H1 (cell line): ENCODE measurements at regions not wholly inside any gene's neighbourhood (a gene's known extent, or its start where the extent isn't known, plus 50 kb on each side); places are given as distances from the start of the nearest gene placed in this dataset.

Source experiments
- CTCF ChIA-PET: fragments of 300-600 bp; sonication (Branson Sonifier 250); formaldehyde crosslinking; loops from one replicate; lab custom pipeline; 2021; ENCODE audit not compliant: partially characterized antibody; lab: Charles Lee
- POLR2A ChIA-PET: fragments of 300-600 bp; sonication (Branson Sonifier 250); formaldehyde crosslinking; loops from one replicate; lab custom pipeline; 2021; ENCODE audit warnings: inconsistent platforms; ENCODE audit not compliant: partially characterized antibody; lab: Charles Lee
- DNase-seq, 2 experiments: peaks; one replicate each; pipeline versions ENCODE4 v3.0.0 to v3.0.0-alpha.2; 2010 to 2022; ENCODE audit warnings: low spot score in 2 of 2, low read depth in 1 of 2, mixed read lengths in 1 of 2
- FAIRE-seq: peaks from 2 replicates; lab custom pipeline; 2011; peaks lifted over from hg19 to GRCh38; lab: Jason Lieb, UNC
- H2AFZ ChIP-seq: 2 replicates; pipeline ENCODE4 v1.8.1; 2012; ENCODE audit warnings: low read length, inconsistent platforms
- H2AK5ac ChIP-seq: 2 replicates; pipeline ENCODE4 v1.6.1; 2013; ENCODE audit warnings: low read depth, low read length
- H2BK120ac ChIP-seq: replicated peaks from 2 replicates; pipeline ENCODE3; 2013; ENCODE audit warnings: low read depth, low read length, inconsistent platforms
- H2BK12ac ChIP-seq: 2 replicates; pipeline ENCODE4 v1.6.1; 2013; ENCODE audit warnings: low read depth, low read length
- H2BK15ac ChIP-seq: 2 replicates; pipeline ENCODE4 v1.6.1; 2013; ENCODE audit warnings: low read length
- H2BK20ac ChIP-seq: 2 replicates; pipeline ENCODE4 v1.6.1; 2013; ENCODE audit warnings: low read length
- H2BK5ac ChIP-seq: 2 replicates; pipeline ENCODE4 v1.6.1; 2013; ENCODE audit warnings: low read depth, low read length
- H3K14ac ChIP-seq: 2 replicates; pipeline ENCODE4 v1.6.1; 2013; ENCODE audit warnings: inconsistent platforms; ENCODE audit not compliant: insufficient read length
- H3K18ac ChIP-seq: 2 replicates; pipeline ENCODE4 v1.6.1; 2013; ENCODE audit warnings: low read length; ENCODE audit errors: extremely low read depth
- H3K23ac ChIP-seq: 2 replicates; pipeline ENCODE4 v1.6.1; 2013; ENCODE audit warnings: inconsistent platforms; ENCODE audit not compliant: insufficient read length
- H3K23me2 ChIP-seq: 2 replicates; pipeline ENCODE4 v1.6.1; 2013; ENCODE audit warnings: low read depth, low read length
- H3K27ac ChIP-seq: 2 replicates; pipeline ENCODE4 v1.6.1; 2011; ENCODE audit warnings: low read depth, low read length, inconsistent platforms
- H3K27me3 ChIP-seq, 4 experiments: replicated peaks in 1 of 4; 1 replicate in 1 of 4; 2 replicates in 3 of 4; pipeline versions ENCODE4 v1.6.1 to v1.8.1; 2011 to 2013; ENCODE audit warnings: low read length in 3 of 4, mild to moderate bottlenecking in 3 of 4, inconsistent platforms in 2 of 4, mixed read lengths in 2 of 4, moderate library complexity in 1 of 4; ENCODE audit not compliant: control insufficient read depth in 3 of 4, insufficient read depth in 3 of 4; ENCODE audit errors: extremely low read depth in 1 of 4
- H3K36me3 ChIP-seq, 4 experiments: 2 replicates each; pipeline versions ENCODE4 v1.6.1 to v1.8.1; 2011 to 2013; ENCODE audit warnings: mild to moderate bottlenecking in 4 of 4, low read length in 3 of 4, moderate library complexity in 2 of 4, control low read depth in 1 of 4, inconsistent platforms in 1 of 4; ENCODE audit not compliant: insufficient read depth in 4 of 4, control insufficient read depth in 2 of 4
- H3K4ac ChIP-seq: replicated peaks from 2 replicates; pipeline ENCODE3; 2013; ENCODE audit warnings: low read length, low read depth, mixed read lengths, inconsistent platforms; ENCODE audit not compliant: insufficient read length
- H3K4me1 ChIP-seq, 4 experiments: replicated peaks in 1 of 4; 1 replicate in 1 of 4; 2 replicates in 3 of 4; pipeline versions ENCODE4 v1.6.1 to v1.8.1; 2011 to 2013; ENCODE audit warnings: low read length in 3 of 4, inconsistent platforms in 2 of 4, mixed read lengths in 1 of 4; ENCODE audit not compliant: insufficient read depth in 4 of 4, control insufficient read depth in 3 of 4
- H3K4me2 ChIP-seq, 2 experiments: 2 replicates each; pipeline versions ENCODE4 v1.6.1 to v1.8.1; 2011 to 2013; ENCODE audit warnings: low read depth in 2 of 2, low read length in 2 of 2, control low read depth in 1 of 2, inconsistent platforms in 1 of 2, mild to moderate bottlenecking in 1 of 2; ENCODE audit not compliant: insufficient read depth in 1 of 2
- H3K4me3 ChIP-seq, 4 experiments: fragments of 200-600, 300-600 bp in 1 of 4; sonication (generic), shearing (Covaris generic), sonication (Bioruptor Twin) in 1 of 4; 2 replicates each; pipeline versions ENCODE4 v1.5.1 to v1.8.1; 2011 to 2016; ENCODE audit warnings: low read length in 4 of 4, low read depth in 3 of 4, control low read depth in 2 of 4, inconsistent platforms in 2 of 4, mild to moderate bottlenecking in 2 of 4, mixed read lengths in 1 of 4, moderate library complexity in 1 of 4; ENCODE audit not compliant: insufficient read depth in 2 of 4; ENCODE audit errors: extremely low read depth in 1 of 4
- H3K56ac ChIP-seq: replicated peaks from 2 replicates; pipeline ENCODE3; 2013; ENCODE audit warnings: low read depth, mild to moderate bottlenecking, mixed read lengths, low read length, inconsistent platforms; ENCODE audit not compliant: insufficient read length
- H3K79me1 ChIP-seq: 2 replicates; pipeline ENCODE4 v1.6.1; 2013; ENCODE audit warnings: low read depth, low read length, control low read depth
- H3K79me2 ChIP-seq, 2 experiments: 2 replicates each; pipeline versions ENCODE4 v1.6.1 to v1.8.1; 2012 to 2013; ENCODE audit warnings: low read length in 2 of 2, mild to moderate bottlenecking in 2 of 2, inconsistent platforms in 1 of 2; ENCODE audit not compliant: insufficient read depth in 2 of 2, control insufficient read depth in 1 of 2
- H3K9ac ChIP-seq, 4 experiments: replicated peaks in 1 of 4; 1 replicate in 1 of 4; 2 replicates in 3 of 4; pipeline versions ENCODE4 v1.6.1 to v1.8.1; 2011 to 2013; ENCODE audit warnings: low read depth in 3 of 4, low read length in 3 of 4, control low read depth in 2 of 4, mild to moderate bottlenecking in 2 of 4, moderate library complexity in 2 of 4, inconsistent platforms in 1 of 4; ENCODE audit errors: extremely low read depth in 1 of 4
- H3K9me3 ChIP-seq, 2 experiments: 2 replicates each; pipeline versions ENCODE4 v1.6.1 to v1.8.1; 2012 to 2013; ENCODE audit warnings: mild to moderate bottlenecking in 2 of 2, moderate library complexity in 2 of 2, control low read depth in 1 of 2, inconsistent platforms in 1 of 2, low read depth in 1 of 2, low read length in 1 of 2, mixed read lengths in 1 of 2; ENCODE audit not compliant: insufficient read depth in 2 of 2
- H4K20me1 ChIP-seq, 2 experiments: replicated peaks in 1 of 2; 2 replicates each; pipeline versions ENCODE3 to v1.8.1; 2011 to 2013; ENCODE audit warnings: inconsistent platforms in 2 of 2, low read length in 2 of 2, mild to moderate bottlenecking in 1 of 2; ENCODE audit not compliant: insufficient read depth in 2 of 2, control insufficient read depth in 1 of 2
- H4K5ac ChIP-seq: 2 replicates; pipeline ENCODE4 v1.6.1; 2013; ENCODE audit warnings: low read length, low read depth, mixed read lengths, inconsistent platforms; ENCODE audit not compliant: insufficient read length
- H4K8ac ChIP-seq: 2 replicates; pipeline ENCODE4 v1.8.0; 2013; ENCODE audit warnings: mild to moderate bottlenecking, moderate library complexity, low read length, inconsistent platforms; ENCODE audit not compliant: insufficient read depth; ENCODE audit errors: extremely low read depth
- H4K91ac ChIP-seq: replicated peaks from 2 replicates; pipeline ENCODE3; 2013; ENCODE audit warnings: low read length, mixed read lengths, inconsistent platforms; ENCODE audit not compliant: insufficient read length
- ASH2L ChIP-seq: fragments of 200-600, 300-600 bp; sonication (generic); IDR thresholded peaks from one replicate; pipeline ENCODE4 v1.7.1; 2017; ENCODE audit warnings: low read length
- CBX5 ChIP-seq: fragments of 300-800, 300-1000 bp; sonication (generic); IDR thresholded peaks from 2 replicates; pipeline ENCODE4 v1.7.1; 2016; ENCODE audit warnings: antibody characterized with exemption, low read length, low read depth
- CREB1 ChIP-seq: IDR thresholded peaks from 2 replicates; pipeline ENCODE4 v1.6.1; 2012; ENCODE audit warnings: inconsistent platforms
- CTBP2 ChIP-seq: IDR thresholded peaks from 2 replicates; pipeline ENCODE4 v1.7.0; 2011; ENCODE audit warnings: borderline replicate concordance, mild to moderate bottlenecking, moderate library complexity, mixed read lengths, low read length; ENCODE audit not compliant: insufficient read depth, insufficient read length
- EP300 ChIP-seq, 2 experiments: IDR thresholded peaks; 1 replicate in 1 of 2; 2 replicates in 1 of 2; pipeline ENCODE4 v1.6.1; 2011 to 2012; ENCODE audit warnings: low read depth in 2 of 2, low read length in 2 of 2, mild to moderate bottlenecking in 2 of 2, borderline replicate concordance in 1 of 2, inconsistent platforms in 1 of 2, moderate library complexity in 1 of 2
- GTF2F1 ChIP-seq: IDR thresholded peaks from 2 replicates; pipeline ENCODE4 v1.6.1; 2012; ENCODE audit warnings: low read depth, low read length, improper control_type of control experiment, borderline replicate concordance
- HDAC2 ChIP-seq, 2 experiments: fragments of 300-600 bp in 1 of 2; sonication (generic) in 1 of 2; IDR thresholded peaks; 2 replicates each; pipeline ENCODE4 v1.6.1; 2011 to 2012; ENCODE audit warnings: low read depth in 2 of 2, low read length in 2 of 2, mild to moderate bottlenecking in 2 of 2, moderate library complexity in 2 of 2, borderline replicate concordance in 1 of 2, inconsistent platforms in 1 of 2
- HDAC6 ChIP-seq: IDR thresholded peaks from one replicate; pipeline ENCODE4 v1.7.1; 2012; ENCODE audit warnings: low read depth, mild to moderate bottlenecking, inconsistent platforms, low read length, moderate library complexity
- JUN ChIP-seq: IDR thresholded peaks from 2 replicates; pipeline ENCODE4 v1.6.1; 2011; ENCODE audit warnings: low read depth, mild to moderate bottlenecking, improper control_type of control experiment, low read length
- KDM1A ChIP-seq: fragments of 200-600, 300-600 bp; sonication (generic); IDR thresholded peaks from 2 replicates; pipeline ENCODE4 v1.7.1; 2016; ENCODE audit warnings: mild to moderate bottlenecking, low read length, borderline replicate concordance
- KDM5A ChIP-seq: fragments of 200-600 bp; IDR thresholded peaks from 2 replicates; pipeline ENCODE4 v1.7.1; 2012; ENCODE audit warnings: mild to moderate bottlenecking, low read length, inconsistent platforms, mixed read lengths
- POLR2A ChIP-seq, 2 experiments: IDR thresholded peaks; 1 replicate in 1 of 2; 2 replicates in 1 of 2; pipeline ENCODE4 v1.6.1; 2011; ENCODE audit warnings: low read depth in 2 of 2, low read length in 2 of 2, mild to moderate bottlenecking in 2 of 2; ENCODE audit errors: control extremely low read depth in 1 of 2
- SAP30 ChIP-seq: fragments of 300-600 bp; sonication (generic); IDR thresholded peaks from 2 replicates; pipeline ENCODE4 v1.7.1; 2012; ENCODE audit warnings: low read length, moderate library complexity, mild to moderate bottlenecking, inconsistent platforms; ENCODE audit not compliant: insufficient read depth, insufficient replicate concordance
- WGBS, 2 experiments: shearing (Covaris generic) in 1 of 2; methylation state at CpG; one replicate each; pipeline versions ENCODE4 v1.1.6 to v1.1.7; 2013 to 2015; ENCODE audit warnings: low lambda C conversion rate in 2 of 2, mixed read lengths in 2 of 2, inconsistent platforms in 1 of 2, low coverage in 1 of 2, missing lambda C conversion rate in 1 of 2; ENCODE audit not compliant: insufficient replicate concordance in 2 of 2, insufficient coverage in 1 of 2, insufficient read length in 1 of 2; ENCODE audit errors: extremely low coverage in 1 of 2, missing lambda C conversion rate in 1 of 2; 5-methylcytosine and 5-hydroxymethylcytosine counted together

DNA sequence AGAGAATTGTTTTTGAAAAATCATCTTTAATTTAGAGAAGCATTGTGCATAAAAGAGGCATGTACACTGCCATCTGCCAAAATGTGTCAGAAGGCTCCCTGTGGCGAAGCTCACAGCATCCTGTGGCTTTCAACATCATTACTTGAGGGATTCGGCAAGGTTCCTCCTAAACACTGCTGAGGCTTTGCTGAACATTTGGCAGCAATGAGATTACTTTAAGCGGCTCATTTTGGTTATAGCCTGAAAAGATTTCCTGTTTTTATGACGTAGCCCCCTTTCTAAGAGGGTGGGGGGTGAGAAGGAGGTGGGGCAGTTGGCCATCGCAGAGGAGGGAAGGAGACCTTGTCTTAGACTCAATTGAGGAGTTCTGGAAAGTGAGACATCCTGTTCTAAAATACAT, 469.4 kb downstream of the RASEF start:
- no peak overlapping the region for H3K18ac ChIP-seq
- H3K23ac ChIP-seq = no peak overlapping the region
- no peak overlapping the region for H3K9ac ChIP-seq
- no peak overlapping the region for H3K14ac ChIP-seq
- no peak overlapping the region for H2AK5ac ChIP-seq
- H2BK15ac ChIP-seq = no peak overlapping the region
- DNase-seq (no peak), FAIRE-seq (no peak)
- no peak overlapping the region for H2BK12ac ChIP-seq
- no peak overlapping the region for H3K4me2 ChIP-seq
- H3K9me3 ChIP-seq = no peaks in the 10 kb centered on the region
- H3K36me3 ChIP-seq = no peaks in the 10 kb centered on the region
- no peak overlapping the region for H4K5ac ChIP-seq
- H2BK20ac ChIP-seq = no peak overlapping the region
- H3K79me2 ChIP-seq = no peaks in the 10 kb centered on the region
- no peaks in the 10 kb centered on the region; the same call in 1 of the 2 replicates for H3K23me2 ChIP-seq
- ChIA-PET CTCF (interaction anchor here (2.1 kb wide), 1 partner anchor 13 kb away, joined by 13 read pairs; no protein-coding TSS in a partner anchor), POLR2A (no interaction called here)
- H3K27ac ChIP-seq = no peak overlapping the region
- H3K27me3 ChIP-seq = no peaks in the 10 kb centered on the region
- H2AFZ ChIP-seq = no peak overlapping the region
- no peak overlapping the region for H4K91ac ChIP-seq
- no peaks in the 10 kb centered on the region for H3K4me1 ChIP-seq
- no peak overlapping the region for H2BK120ac ChIP-seq
- TF ChIP-seq JUN = no peak
- no peak for TF ChIP-seq EP300 (IDR thresholded peaks at IDR 0.05; ENCODE audit: borderline replicate concordance in 1 of 2, low read depth in 2 of 2, low read length in 2 of 2)
- TF ChIP-seq SAP30 = no peak
- TF ChIP-seq ASH2L = no peak
- no peak for TF ChIP-seq HDAC2 (IDR thresholded peaks at IDR 0.05; ENCODE audit: borderline replicate concordance in 1 of 2, low read depth in 2 of 2, low read length in 2 of 2)
- TF ChIP-seq GTF2F1 = no peak
- no peak for TF ChIP-seq KDM1A
- no peak for TF ChIP-seq CTBP2
- no peak for TF ChIP-seq KDM5A
- no peak for TF ChIP-seq POLR2A (IDR thresholded peaks at IDR 0.05; ENCODE audit: control extremely low read depth in 1 of 2, low read depth in 2 of 2, low read length in 2 of 2)
- TF ChIP-seq CREB1 = no peak
- TF ChIP-seq CBX5 = no peak
- TF ChIP-seq HDAC6 = no peak
- TF ChIP-seq, all 59 proteins: peak for 0
- no peak overlapping the region for H2BK5ac ChIP-seq
- no peak overlapping the region for H4K8ac ChIP-seq
- no peak overlapping the region for H3K4ac ChIP-seq
- no peak overlapping the region for H3K4me3 ChIP-seq
- no peak overlapping the region for H3K56ac ChIP-seq
- 89% methylated on average over 5 of the region's 5 CpGs; no CpG with 5 or more reads in 1 of the 2 experiments for WGBS, 2 experiments
- H4K20me1 ChIP-seq = no peaks in the 10 kb centered on the region
- no peaks in the 10 kb centered on the region; the same call in 1 of the 2 replicates for H3K79me1 ChIP-seq
